GM13977 (cell line): ENCODE measurements at regions not wholly inside any gene's neighbourhood (a gene's known extent, or its start where the extent isn't known, plus 50 kb on each side); places are given as distances from the start of the nearest gene placed in this dataset.

Experiments
- DNase-seq: peaks from one replicate; pipeline ENCODE4 v3.0.0; 2012; ENCODE audit warnings: low spot score
- in situ Hi-C: fragments of 300-500 bp; cut with MboI; formaldehyde crosslinking; loops from one replicate; pipeline ENCODE4 v1.12.0; 2022; ENCODE audit warnings: low sequenced_read_pairs, low pct_unique_long_range_greater_than_20kb, mixed read lengths, inconsistent platforms; ENCODE audit not compliant: unreplicated experiment
- TF ChIP-seq, protein P1 (sequence below): IDR thresholded peaks from 2 replicates; pipeline ENCODE4 v1.5.1; 2012; ENCODE audit warnings: mild to moderate bottlenecking, control low read depth; ENCODE audit not compliant: insufficient read depth; ENCODE audit errors: extremely low read depth, missing control alignments

DNA sequence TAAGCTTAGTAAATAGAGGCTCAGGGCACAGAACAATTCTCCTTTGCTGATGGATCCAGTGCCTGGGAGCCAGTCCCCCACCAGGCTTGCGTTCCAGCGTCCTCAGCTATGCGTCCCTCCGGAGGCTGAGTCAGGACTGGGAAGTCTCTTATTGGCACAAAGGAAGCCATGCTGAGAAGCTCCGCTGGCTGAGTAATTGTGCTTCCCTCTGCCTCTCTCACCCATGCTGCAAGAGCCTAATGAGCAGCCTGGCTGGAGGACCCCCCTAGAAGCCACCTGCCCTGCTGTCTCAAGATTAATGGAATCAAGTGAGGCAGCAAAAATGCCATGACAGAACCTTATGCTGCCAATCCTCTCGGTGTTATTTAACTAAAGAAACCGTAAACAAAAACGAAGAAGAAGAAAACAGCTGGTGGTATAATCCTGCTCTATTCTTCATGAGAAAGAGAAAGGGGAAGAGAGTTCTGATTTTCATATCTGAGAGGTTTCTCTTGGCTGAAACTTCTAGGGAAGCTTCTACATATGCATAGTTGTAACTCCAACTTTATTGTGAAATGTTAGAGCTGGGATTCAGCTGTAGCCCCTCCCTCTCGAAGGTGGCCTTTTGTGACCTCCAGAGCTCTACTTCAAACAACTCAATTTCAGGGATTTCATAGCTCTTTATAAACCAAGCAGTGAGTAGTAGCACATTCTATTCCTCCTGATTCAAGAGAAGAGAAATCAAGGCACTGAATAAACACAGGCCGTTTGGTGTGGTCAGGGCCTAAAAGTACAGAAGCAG is 185.4 kb upstream of the SEMA6A start:
- TF ChIP-seq, protein P1, sequence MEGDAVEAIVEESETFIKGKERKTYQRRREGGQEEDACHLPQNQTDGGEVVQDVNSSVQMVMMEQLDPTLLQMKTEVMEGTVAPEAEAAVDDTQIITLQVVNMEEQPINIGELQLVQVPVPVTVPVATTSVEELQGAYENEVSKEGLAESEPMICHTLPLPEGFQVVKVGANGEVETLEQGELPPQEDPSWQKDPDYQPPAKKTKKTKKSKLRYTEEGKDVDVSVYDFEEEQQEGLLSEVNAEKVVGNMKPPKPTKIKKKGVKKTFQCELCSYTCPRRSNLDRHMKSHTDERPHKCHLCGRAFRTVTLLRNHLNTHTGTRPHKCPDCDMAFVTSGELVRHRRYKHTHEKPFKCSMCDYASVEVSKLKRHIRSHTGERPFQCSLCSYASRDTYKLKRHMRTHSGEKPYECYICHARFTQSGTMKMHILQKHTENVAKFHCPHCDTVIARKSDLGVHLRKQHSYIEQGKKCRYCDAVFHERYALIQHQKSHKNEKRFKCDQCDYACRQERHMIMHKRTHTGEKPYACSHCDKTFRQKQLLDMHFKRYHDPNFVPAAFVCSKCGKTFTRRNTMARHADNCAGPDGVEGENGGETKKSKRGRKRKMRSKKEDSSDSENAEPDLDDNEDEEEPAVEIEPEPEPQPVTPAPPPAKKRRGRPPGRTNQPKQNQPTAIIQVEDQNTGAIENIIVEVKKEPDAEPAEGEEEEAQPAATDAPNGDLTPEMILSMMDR = no peak
- in situ Hi-C loops = no loop called here
- no peak for DNase-seq

DNA sequence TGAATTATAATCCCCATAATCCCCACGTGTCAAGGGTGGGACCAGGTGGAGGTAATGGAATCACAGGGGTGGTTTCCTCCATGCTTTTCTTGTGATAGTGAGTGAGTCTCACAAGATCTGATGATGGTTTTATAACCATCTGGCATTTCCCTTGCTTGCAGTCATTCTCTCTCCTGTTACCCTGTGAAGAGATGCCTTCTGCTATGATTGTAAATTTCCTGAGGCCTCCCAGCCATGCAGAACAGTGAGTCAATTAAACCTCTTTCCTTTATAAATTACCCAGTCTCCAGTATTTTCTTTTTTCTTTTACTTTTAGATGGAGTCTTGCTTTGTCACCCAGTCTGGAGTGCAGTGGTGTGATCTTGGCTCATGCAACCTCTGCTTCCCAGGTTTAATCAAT is 182.7 kb upstream of the SEMA6A start:
- TF ChIP-seq, protein P1 = no peak
- no peak for DNase-seq
- in situ Hi-C loops = no loop called here

DNA sequence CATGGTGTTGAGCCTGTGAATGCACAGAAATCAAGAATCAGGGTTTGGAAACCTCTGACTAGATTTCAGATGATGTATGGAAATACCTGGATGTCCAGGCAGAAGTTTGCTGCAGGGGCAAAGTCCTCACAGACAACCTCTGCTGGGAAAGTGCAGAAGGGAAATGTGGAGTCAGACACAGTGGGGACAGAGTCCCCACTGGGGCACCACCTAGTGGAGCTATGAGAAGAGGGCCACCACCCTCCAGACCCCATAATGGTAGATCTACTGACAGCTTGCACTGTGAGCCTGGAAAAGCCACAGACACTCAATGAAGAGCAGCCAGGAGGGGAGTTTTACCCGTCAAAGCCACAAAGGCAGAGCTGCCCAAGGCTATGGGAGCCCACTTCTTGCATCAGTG is 181.9 kb upstream of the SEMA6A start:
- in situ Hi-C loops = no loop called here
- TF ChIP-seq, protein P1 = no peak
- no peak for DNase-seq

DNA sequence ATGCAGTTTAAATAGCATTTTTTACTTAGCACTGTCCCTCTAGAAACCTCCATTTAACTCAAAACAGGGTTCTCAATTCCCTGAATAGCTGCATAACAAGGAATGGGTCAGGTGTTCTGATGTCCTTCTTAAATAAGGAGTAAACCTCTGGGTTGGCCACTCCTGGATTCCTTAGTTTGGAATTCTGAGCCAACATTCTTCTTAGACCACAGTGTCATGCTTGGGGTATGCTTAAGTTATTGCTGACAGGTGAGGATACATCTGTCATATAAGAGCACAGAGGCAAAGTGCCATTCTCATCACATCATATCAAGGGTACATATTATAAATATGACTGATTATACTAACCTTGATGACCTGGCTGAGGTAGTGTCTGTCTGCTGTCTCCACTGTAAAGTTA is 179.9 kb upstream of the SEMA6A start:
- DNase-seq = no peak
- TF ChIP-seq, protein P1 = no peak

DNA sequence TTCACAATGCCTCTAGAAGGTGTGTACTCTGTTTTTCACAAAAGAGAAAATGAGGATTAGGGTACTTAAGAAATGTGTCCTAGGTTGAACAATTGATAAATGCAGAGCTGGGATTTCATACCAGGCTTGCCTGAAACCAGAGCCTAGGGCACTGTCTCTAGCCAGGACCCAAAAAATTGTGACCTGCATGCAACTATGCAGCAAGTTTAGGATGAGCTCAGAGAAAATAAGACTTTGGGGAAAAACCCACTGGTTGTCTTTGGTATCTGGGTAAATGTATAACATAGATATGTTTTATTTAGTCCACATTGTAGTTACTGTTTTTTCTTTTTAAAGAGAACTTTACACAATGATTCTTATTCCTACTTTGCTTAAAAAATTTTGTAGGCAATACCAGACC is 177.1 kb upstream of the SEMA6A start:
- in situ Hi-C loops = no loop called here
- TF ChIP-seq, protein P1 = no peak
- DNase-seq = no peak

More for the DNA sequence above, 179.9 kb upstream of the SEMA6A start:
- in situ Hi-C loops = no loop called here

DNA sequence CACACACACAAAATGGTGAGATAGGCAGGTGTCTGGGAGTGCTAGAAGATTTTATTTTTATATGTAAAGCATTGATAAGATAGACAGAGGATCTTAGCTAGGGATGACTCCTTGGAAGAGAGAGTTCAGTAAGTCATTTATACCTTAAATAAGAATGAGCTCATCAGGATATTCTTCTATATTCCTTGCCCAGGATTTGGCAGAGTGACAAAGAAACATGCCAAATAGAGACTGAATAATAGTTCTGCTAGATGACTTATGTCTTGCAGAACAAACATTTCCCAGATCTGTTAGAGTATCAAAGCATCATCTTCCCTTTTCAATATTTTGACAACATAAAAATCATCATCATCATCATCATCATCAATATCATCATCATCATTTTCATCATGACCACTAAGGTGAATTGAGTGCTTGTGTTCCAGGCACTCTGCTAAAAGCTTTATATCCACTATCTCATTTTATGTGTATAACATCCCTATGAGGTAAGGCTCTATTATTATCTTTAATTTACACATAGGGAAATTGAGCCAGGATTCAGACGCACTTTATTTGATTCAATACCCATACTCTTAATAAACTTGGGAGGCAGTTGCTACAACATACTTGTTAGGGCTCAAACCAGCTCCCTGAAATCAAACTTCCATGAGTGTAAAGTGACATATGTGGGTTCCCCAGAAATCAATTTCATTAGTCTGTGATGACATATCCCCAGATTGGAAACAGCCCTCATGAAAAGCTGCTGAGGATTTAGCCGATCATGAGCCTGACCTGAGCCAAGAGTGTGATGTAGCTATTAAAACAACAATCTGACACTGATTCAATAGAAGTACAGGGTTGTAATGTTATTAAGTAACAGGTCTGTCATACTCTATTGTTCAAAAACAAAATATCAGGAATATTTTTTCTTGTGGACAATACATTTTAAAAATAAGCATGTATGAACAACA is 176.3 kb upstream of the SEMA6A start:
- in situ Hi-C loops = no loop called here
- DNase-seq = no peak
- TF ChIP-seq, protein P1 = no peak
